Kidney (tissue), 13 donors: ENCODE measurements at regions not wholly inside any gene's neighbourhood (a gene's known extent, or its start where the extent isn't known, plus 50 kb on each side); places are given as distances from the start of the nearest gene placed in this dataset.
"Not testable (repeated sequence)": the region's sequence is repeated elsewhere in the genome, so short reads cannot be mapped to it uniquely, and the experiment has no call there.

Source experiments
- DNase-seq, 5 donors: peaks; one replicate each; pipeline ENCODE4 v3.0.0-alpha.2; 2013 to 2020
- FAIRE-seq: peaks from 2 replicates; lab custom pipeline; 2012; peaks lifted over from hg19 to GRCh38; lab: Jason Lieb, UNC
- H3K27ac ChIP-seq, 2 donors: one replicate each; pipeline ENCODE4 v1.7.0; 2013; ENCODE audit warnings: low read depth in 2 of 2, low read length in 2 of 2, inconsistent platforms in 1 of 2
- H3K27me3 ChIP-seq: one replicate; pipeline ENCODE4 v1.7.1; 2013; ENCODE audit warnings: low read length, inconsistent platforms; ENCODE audit not compliant: control insufficient read depth, insufficient read depth
- H3K36me3 ChIP-seq, 3 donors: one replicate each; pipeline versions ENCODE4 v1.7.0 to v1.7.1; 2013; ENCODE audit warnings: low read length in 3 of 3, control low read depth in 1 of 3, inconsistent platforms in 1 of 3; ENCODE audit not compliant: insufficient read depth in 3 of 3, control insufficient read depth in 2 of 3
- H3K4me1 ChIP-seq, 3 donors: one replicate each; pipeline versions ENCODE4 v1.7.0 to v1.7.1; 2013; ENCODE audit warnings: low read length in 3 of 3, inconsistent platforms in 1 of 3, low read depth in 1 of 3; ENCODE audit not compliant: control insufficient read depth in 2 of 3, insufficient read depth in 2 of 3
- H3K4me3 ChIP-seq, 3 donors: one replicate each; pipeline versions ENCODE4 v1.7.0 to v1.8.1; 2013; ENCODE audit warnings: low read length in 3 of 3, control low read depth in 1 of 3, inconsistent platforms in 1 of 3
- H3K9ac ChIP-seq, 3 donors: one replicate each; pipeline versions ENCODE4 v1.7.0 to v1.7.1; 2013; ENCODE audit warnings: low read length in 3 of 3, control low read depth in 1 of 3, inconsistent platforms in 1 of 3
- H3K9me3 ChIP-seq, 3 donors: one replicate each; pipeline versions ENCODE4 v1.7.0 to v1.7.1; 2013; ENCODE audit warnings: low read length in 3 of 3, control low read depth in 1 of 3, inconsistent platforms in 1 of 3; ENCODE audit not compliant: control insufficient read depth in 2 of 3, insufficient read depth in 1 of 3
- CTCF ChIP-seq: IDR thresholded peaks from 3 replicates; pipeline ENCODE4 v1.5.1; 2012; ENCODE audit warnings: mild to moderate bottlenecking, moderate library complexity, borderline replicate concordance; ENCODE audit not compliant: insufficient read depth; ENCODE audit errors: extremely low read depth
- intact Hi-C: fragments of 100-400 bp; cut with DNase I; formaldehyde crosslinking; loops from one replicate; pipeline ENCODE4 v1.11.1; 2022
- donor health status: control.
- donor health status: control.
- donor health status: control.
- donor health status: control.
- donor health status: control.
- donor health status: DM: yes; HTN: yes; CAD: no.
- donor health status: Normal renal cell carcinoma (clear cell type).

GRCh38 chr6:139698526-139699176, 324.2 kb upstream of the CITED2 start:
- H3K4me1 ChIP-seq, result peaks cover 0 to 10% (median 5%) of the 10 kb centered on the region in 3 donors
- H3K9me3 ChIP-seq, result no peaks in the 10 kb centered on the region
- H3K36me3 ChIP-seq, result no peaks in the 10 kb centered on the region
- no peaks in the 10 kb centered on the region for H3K27me3 ChIP-seq
- intact Hi-C loops, result no loop called here
- peak; percentile 90 for FAIRE-seq
- no peak for TF ChIP-seq CTCF
- no peak overlapping the region for H3K9ac ChIP-seq
- peak in 2 of 5 donors; percentile 64 to 81 for DNase-seq
- H3K4me3 ChIP-seq, result no peak overlapping the region
- peak overlapping the region in 1 of 2 donors; percentile 43 for H3K27ac ChIP-seq

DNA sequence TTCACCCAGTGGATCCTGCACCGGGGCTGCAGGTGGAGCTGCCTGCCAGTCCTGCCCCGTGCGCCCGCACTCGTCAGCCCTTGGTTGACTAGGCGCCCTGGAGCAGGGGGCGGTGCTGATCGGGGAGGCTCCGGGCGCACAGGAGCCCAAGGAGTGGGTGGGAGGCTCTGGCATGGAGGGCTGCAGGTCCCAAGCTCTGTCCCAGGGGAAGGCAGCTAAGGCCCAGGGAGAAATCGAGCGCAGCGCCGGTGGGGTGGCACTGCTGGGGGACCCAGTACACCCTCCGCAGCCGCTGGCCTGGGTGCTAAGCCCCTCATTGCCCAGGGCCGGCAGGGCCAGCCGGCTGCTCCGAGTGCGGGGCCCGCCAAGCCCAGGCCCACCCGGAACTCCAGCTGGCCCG, 323.4 kb upstream of the CITED2 start:
- H3K27me3 ChIP-seq, H3K27ac ChIP-seq, H3K4me3 ChIP-seq, intact Hi-C loops, H3K9me3 ChIP-seq, FAIRE-seq, H3K36me3 ChIP-seq, H3K9ac ChIP-seq: not testable (repeated sequence)
- H3K4me1 ChIP-seq, result peaks cover 0 to 10% (median 5%) of the 10 kb centered on the region in 3 donors
- DNase-seq, result peak in 1 of 5 donors; percentile 75

DNA sequence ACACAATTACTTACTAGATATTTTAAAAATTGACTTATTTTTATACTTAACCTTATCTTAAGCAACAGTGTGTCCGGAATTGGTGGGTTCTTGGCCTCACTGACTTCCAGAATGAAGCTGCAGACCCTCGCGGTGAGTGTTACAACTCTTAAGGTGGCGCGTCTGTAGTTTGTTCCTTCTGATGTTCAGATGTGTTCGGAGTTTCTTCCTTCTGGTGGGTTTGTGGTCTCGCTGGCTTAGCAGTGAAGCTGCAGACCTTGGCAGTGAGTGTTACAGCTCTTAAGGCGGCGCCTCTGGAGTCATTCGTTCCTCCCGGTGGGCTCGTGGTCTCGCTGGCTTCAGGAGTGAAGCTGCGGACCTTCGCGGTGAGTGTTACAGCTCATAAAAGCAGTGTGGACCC, 322.5 kb upstream of the CITED2 start:
- FAIRE-seq, H3K9me3 ChIP-seq, H3K27ac ChIP-seq: not testable (repeated sequence)

GRCh38 chr6:139695361-139695760, 320.9 kb upstream of the CITED2 start:
- H3K4me1 ChIP-seq, result peaks cover 0 to 10% (median 5%) of the 10 kb centered on the region in 3 donors
- H3K9ac ChIP-seq, result no peak overlapping the region
- FAIRE-seq, result no peak
- no peaks in the 10 kb centered on the region for H3K36me3 ChIP-seq
- TF ChIP-seq CTCF, result no peak
- H3K9me3 ChIP-seq, result no peaks in the 10 kb centered on the region
- intact Hi-C loops, result no loop called here
- no peak overlapping the region for H3K27ac ChIP-seq
- no peak for DNase-seq
- no peak overlapping the region for H3K4me3 ChIP-seq
- H3K27me3 ChIP-seq, result no peaks in the 10 kb centered on the region

More for the DNA sequence above, 322.5 kb upstream of the CITED2 start:
- peaks cover 0 to 10% (median 5%) of the 10 kb centered on the region in 3 donors for H3K4me1 ChIP-seq
- H3K4me3 ChIP-seq, DNase-seq, H3K27me3 ChIP-seq, intact Hi-C loops, H3K36me3 ChIP-seq, H3K9ac ChIP-seq: not testable (repeated sequence)
